ENCODE measurements at regions not wholly inside any gene's neighbourhood (a gene's known extent, or its start where the extent isn't known, plus 50 kb on each side); places are given as distances from the start of the nearest gene placed in this dataset.

DNA sequence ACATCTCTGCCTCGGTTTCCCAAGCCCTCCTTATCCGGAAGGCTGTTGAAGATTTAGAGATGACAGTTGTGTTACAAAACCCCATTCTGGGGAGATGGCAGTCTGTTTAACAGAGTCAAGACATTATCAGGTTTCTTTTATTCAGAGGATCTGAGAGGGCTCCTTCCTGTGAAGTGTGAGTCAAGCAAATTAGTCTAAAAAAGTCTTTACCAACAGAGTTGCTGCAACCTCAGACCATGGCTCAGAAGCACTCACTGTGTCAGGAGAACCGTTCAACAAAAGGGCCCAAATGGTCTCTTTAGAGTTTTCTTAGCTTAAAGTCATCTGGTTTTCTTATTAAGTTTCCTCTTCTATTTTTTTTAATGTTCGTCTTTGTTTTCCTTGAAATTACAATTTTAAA is 717.8 kb downstream of the EPM2A start:
- intact Hi-C loops (cut with micrococcal nuclease; ENCODE audit: unreplicated experiment), result no loop called here
- peaks cover 4% of the 10 kb centered on the region; the same call in 1 of the 2 replicates for H3K9me3 ChIP-seq (ENCODE audit: low read length)
- in situ Hi-C loops (cut with HindIII; ENCODE audit: extremely low pct_ligation_motif_present, low pct_unique_long_range_greater_than_20kb), result no loop called here
- H3K36me3 ChIP-seq (replicated peaks in 1 of 2; ENCODE audit: control insufficient read depth in 1 of 2, insufficient read depth in 2 of 2, low read length in 2 of 2), result no peaks in the 10 kb centered on the region
- ChIA-PET CTCF (ENCODE audit: low intra/inter-chr PET ratio, low total read pairs) (no interaction called here), POLR2A (no interaction called here)
- FAIRE-seq (no peak), ATAC-seq (no peak), DNase-seq (ENCODE audit: low spot score) (no peak)
- BruUV-seq (replicated peaks), result no TSS peak
- H3K79me2 ChIP-seq (ENCODE audit: insufficient read depth, low read length), result no peaks in the 10 kb centered on the region
- 46% methylated on average over 4 of the region's 4 CpGs for WGBS (ENCODE audit: low lambda C conversion rate)
- H3K4me3 ChIP-seq (replicated peaks in 1 of 3; ENCODE audit: insufficient read depth in 1 of 3, low read depth in 2 of 3, low read length in 3 of 3), result no peak overlapping the region
- peaks cover 6% of the 10 kb centered on the region for H3K4me1 ChIP-seq (ENCODE audit: insufficient read depth, low read length)
- H3K27me3 ChIP-seq (ENCODE audit: control insufficient read depth in 1 of 2, insufficient read depth in 2 of 2, low read length in 2 of 2), result no peaks in the 10 kb centered on the region; a peak in 1 of 5 replicates
- TF ChIP-seq ZHX2 (IDR thresholded peaks at IDR 0.05; ENCODE audit: low read depth), result no peak
- no peak for TF ChIP-seq ZHX2 (CRISPR knock-in tag; IDR thresholded peaks at IDR 0.05; ENCODE audit: borderline replicate concordance)
- no peak for TF ChIP-seq ATF4 (CRISPR knock-in tag; IDR thresholded peaks at IDR 0.05)
- TF ChIP-seq SAP130 (CRISPR knock-in tag; IDR thresholded peaks at IDR 0.05; ENCODE audit: low read depth), result no peak
- H4K20me1 ChIP-seq (ENCODE audit: insufficient read depth, low read length), result no peaks in the 10 kb centered on the region
- H3K9ac ChIP-seq (ENCODE audit: insufficient read depth, low read depth, low read length), result no peak overlapping the region
- H3K4me2 ChIP-seq (ENCODE audit: low read depth, low read length), result no peak overlapping the region
- H2AFZ ChIP-seq (ENCODE audit: low read length), result no peak overlapping the region
- no peak overlapping the region for H3K27ac ChIP-seq (ENCODE audit: extremely low read length, insufficient read depth, low read length)

Measured in HepG2 (cell line).